GM12865 (cell line): ENCODE measurements at regions not wholly inside any gene's neighbourhood (a gene's known extent, or its start where the extent isn't known, plus 50 kb on each side); places are given as distances from the start of the nearest gene placed in this dataset.

Source experiments
- DNase-seq: peaks from one replicate; pipeline ENCODE4 v3.0.0; 2010; ENCODE audit warnings: low read depth
- H3K4me3 ChIP-seq: 2 replicates; pipeline ENCODE4 v1.5.1; 2011; ENCODE audit warnings: mild to moderate bottlenecking, low read depth, low read length, control low read depth
- CTCF ChIP-seq: IDR thresholded peaks from 2 replicates; pipeline ENCODE4 v1.5.1; 2011; ENCODE audit warnings: low read length, control low read depth, low read depth, inconsistent platforms; ENCODE audit not compliant: insufficient read depth; ENCODE audit errors: missing control alignments

GRCh38 chr13:53121131-53121773 lies 92.6 kb downstream of the OLFM4 start:
- no peak overlapping the region for H3K4me3 ChIP-seq
- DNase-seq: no peak
- no peak for TF ChIP-seq CTCF

- H3K4me3 ChIP-seq: no peak overlapping the region
- no peak for DNase-seq
- no peak for TF ChIP-seq CTCF
These were observed 93.3 kb downstream of the OLFM4 start for GRCh38 chr13:53121919-53122318.

DNA sequence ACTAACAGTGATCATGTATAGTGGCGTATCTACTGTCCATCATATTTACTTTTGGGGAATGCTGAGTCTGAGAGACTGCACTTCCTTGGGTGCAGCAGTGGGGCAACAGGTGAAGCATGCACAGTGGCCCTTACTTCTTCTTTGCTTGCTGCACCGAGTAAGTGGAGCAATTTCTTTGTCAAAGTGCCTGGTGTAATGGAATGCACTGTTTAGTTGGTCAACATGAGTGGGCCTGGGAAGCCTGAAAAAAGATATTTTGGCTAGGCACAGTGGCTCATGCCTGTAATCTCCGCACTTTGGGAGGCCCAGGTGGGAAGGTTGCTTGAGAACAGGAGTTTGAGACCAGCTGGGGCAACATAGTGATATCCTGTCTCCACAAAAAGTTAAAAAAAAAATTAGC lies 94.9 kb downstream of the OLFM4 start:
- no peak for DNase-seq
- TF ChIP-seq CTCF: no peak

GRCh38 chr13:53124623-53125022 lies 96.0 kb downstream of the OLFM4 start:
- no peak for DNase-seq
- TF ChIP-seq CTCF: no peak
- no peak overlapping the region for H3K4me3 ChIP-seq

More for the DNA sequence above, 94.9 kb downstream of the OLFM4 start:
- H3K4me3 ChIP-seq: no peak overlapping the region

DNA sequence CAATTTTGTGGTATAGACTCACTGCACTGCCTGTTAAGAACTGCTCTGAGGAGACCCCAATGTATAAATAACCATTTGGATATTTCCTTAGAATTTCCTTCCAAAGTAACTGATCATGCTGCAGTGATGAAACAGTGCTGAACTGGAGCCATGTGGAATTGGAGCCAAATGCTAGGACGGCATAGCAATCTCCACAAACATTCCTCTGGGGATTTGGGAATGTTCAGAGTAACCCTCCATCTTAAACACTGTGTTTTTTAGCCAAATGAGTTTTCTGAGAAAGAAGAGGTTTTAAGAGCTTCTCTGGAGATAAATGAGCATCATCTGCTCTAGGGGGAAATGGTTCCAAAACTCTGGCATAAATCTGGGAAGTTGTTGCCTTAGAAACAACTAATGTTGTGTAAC lies 98.2 kb downstream of the OLFM4 start:
- no peak for DNase-seq
- no peak overlapping the region for H3K4me3 ChIP-seq

DNA sequence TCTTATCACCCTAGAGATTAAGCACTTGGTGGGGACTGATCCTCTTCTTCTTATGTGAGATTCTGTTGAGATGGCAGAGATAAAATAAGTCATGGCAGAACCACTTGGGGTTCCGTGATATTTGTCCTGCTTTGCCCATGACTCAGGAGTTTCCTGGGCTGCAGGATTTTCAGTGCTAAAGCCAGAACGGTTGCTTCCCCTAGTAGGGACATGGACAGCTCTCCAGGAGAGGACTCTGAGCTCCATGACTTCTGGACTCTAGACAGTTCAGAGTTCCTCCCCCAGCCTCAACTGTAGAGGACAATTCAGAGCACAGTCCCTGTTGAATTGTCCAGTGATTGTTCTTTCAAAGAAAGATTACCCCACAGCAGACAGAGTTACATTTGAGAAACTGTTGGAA lies 98.8 kb downstream of the OLFM4 start:
- TF ChIP-seq CTCF: no peak
- H3K4me3 ChIP-seq: no peak overlapping the region
- DNase-seq: no peak

More for the DNA sequence above, 98.2 kb downstream of the OLFM4 start:
- no peak for TF ChIP-seq CTCF

- TF ChIP-seq CTCF: no peak
- DNase-seq: no peak
- no peak overlapping the region for H3K4me3 ChIP-seq
These were observed 101.3 kb downstream of the OLFM4 start for GRCh38 chr13:53129864-53130393.
